Middle frontal gyrus (tissue), 1 donor: ENCODE measurements at regions not wholly inside any gene's neighbourhood (a gene's known extent, or its start where the extent isn't known, plus 50 kb on each side); places are given as distances from the start of the nearest gene placed in this dataset.
"Not testable (repeated sequence)": the region's sequence is repeated elsewhere in the genome, so short reads cannot be mapped to it uniquely, and the experiment has no call there.

Experiments used
- DNase-seq: peaks from one replicate; pipeline ENCODE4 v3.0.0-alpha.2; 2015; ENCODE audit warnings: low spot score; ENCODE audit errors: extremely low spot score

GRCh38 chr3:8113626-8114025 lies 388.0 kb upstream of the LMCD1 start:
- DNase-seq = no peak

GRCh38 chr3:8128686-8129085 lies 372.9 kb upstream of the LMCD1 start:
- DNase-seq = no peak

- no peak for DNase-seq
Measured at GRCh38 chr3:8136553-8136952, 365.1 kb upstream of the LMCD1 start.

- no peak for DNase-seq
Measured at GRCh38 chr3:8143186-8143585, 358.4 kb upstream of the LMCD1 start.

- DNase-seq = no peak
Measured at GRCh38 chr3:8145661-8146060, 356.0 kb upstream of the LMCD1 start.

GRCh38 chr3:8147711-8148110 lies 353.9 kb upstream of the LMCD1 start:
- no peak for DNase-seq

GRCh38 chr3:8152821-8153418 lies 348.7 kb upstream of the LMCD1 start:
- no peak for DNase-seq

- DNase-seq = no peak
Measured at GRCh38 chr3:8153800-8154199, 347.8 kb upstream of the LMCD1 start.

- no peak for DNase-seq
Measured at GRCh38 chr3:8154617-8155016, 347.0 kb upstream of the LMCD1 start.

- DNase-seq = no peak
Measured at GRCh38 chr3:8156138-8156537, 345.5 kb upstream of the LMCD1 start.

- DNase-seq = no peak
Measured at GRCh38 chr3:8156831-8157230, 344.8 kb upstream of the LMCD1 start.

GRCh38 chr3:8157640-8158039 lies 344.0 kb upstream of the LMCD1 start:
- DNase-seq = no peak

GRCh38 chr3:8164145-8164544 lies 337.5 kb upstream of the LMCD1 start:
- no peak for DNase-seq

GRCh38 chr3:8166014-8166413 lies 335.6 kb upstream of the LMCD1 start:
- DNase-seq = no peak

GRCh38 chr3:8170971-8171508 lies 330.6 kb upstream of the LMCD1 start:
- no peak for DNase-seq

- no peak for DNase-seq
Measured at GRCh38 chr3:8173892-8174291, 327.7 kb upstream of the LMCD1 start.

- not testable (repeated sequence) for DNase-seq
Measured at GRCh38 chr3:8176759-8177483, 324.7 kb upstream of the LMCD1 start.

GRCh38 chr3:8178516-8178915 lies 323.1 kb upstream of the LMCD1 start:
- DNase-seq = not testable (repeated sequence)

GRCh38 chr3:8182904-8183303 lies 318.7 kb upstream of the LMCD1 start:
- DNase-seq = no peak

- DNase-seq = no peak
Measured at GRCh38 chr3:8183627-8184026, 318.0 kb upstream of the LMCD1 start.

- no peak for DNase-seq
Measured at GRCh38 chr3:8186213-8186612, 315.4 kb upstream of the LMCD1 start.

- no peak for DNase-seq
Measured at GRCh38 chr3:8187996-8188395, 313.6 kb upstream of the LMCD1 start.

GRCh38 chr3:8189051-8189450 lies 312.6 kb upstream of the LMCD1 start:
- no peak for DNase-seq
